Right lobe of liver (tissue), 6 donors: ENCODE measurements at regions not wholly inside any gene's neighbourhood (a gene's known extent, or its start where the extent isn't known, plus 50 kb on each side); places are given as distances from the start of the nearest gene placed in this dataset.
"Not testable (repeated sequence)": the region's sequence is repeated elsewhere in the genome, so short reads cannot be mapped to it uniquely, and the experiment has no call there.

Experiments used
- ATAC-seq, 4 donors: fragments of 200-7000 bp; cut with Tn5 transposase; one replicate each; pipeline ENCODE4 v1.9.1; 2020; ENCODE audit warnings: mild to moderate bottlenecking in 4 of 4, moderate library complexity in 4 of 4
- DNase-seq, 3 donors: peaks; one replicate each; pipeline ENCODE4 v3.0.0-alpha.2; 2020
- H3K27ac ChIP-seq, 3 donors: fragments of 200-600 bp; one replicate each; pipeline ENCODE4 v1.8.0; 2022
- H3K27me3 ChIP-seq, 2 donors: fragments of 200-600 bp; one replicate each; pipeline ENCODE4 v1.8.0; 2022
- H3K36me3 ChIP-seq, 4 donors: fragments of 200-600 bp; sonication (generic) in 1 of 4; one replicate each; pipeline versions ENCODE4 v1.5.1 to v1.8.0; 2017 to 2022; ENCODE audit warnings: control low read depth in 1 of 4
- H3K4me1 ChIP-seq, 4 donors: fragments of 200-600 bp; sonication (generic) in 1 of 4; one replicate each; pipeline versions ENCODE4 v1.5.1 to v1.8.0; 2017 to 2022; ENCODE audit warnings: control low read depth in 1 of 4
- H3K4me3 ChIP-seq, 3 donors: fragments of 200-600 bp; one replicate each; pipeline ENCODE4 v1.8.0; 2022
- H3K9me3 ChIP-seq, 4 donors: fragments of 200-600 bp; sonication (generic) in 1 of 4; one replicate each; pipeline versions ENCODE4 v1.5.1 to v1.8.0; 2017 to 2022; ENCODE audit warnings: control low read depth in 1 of 4
- CTCF ChIP-seq, 4 donors: fragments of 200-600 bp in 3 of 4; fragments of 450-650 bp in 1 of 4; IDR thresholded peaks; one replicate each; pipeline versions ENCODE4 v1.5.1 to v1.8.0; 2016 to 2022; ENCODE audit warnings: antibody characterized with exemption in 4 of 4, mild to moderate bottlenecking in 2 of 4
- POLR2A ChIP-seq: fragments of 450-650 bp; IDR thresholded peaks from one replicate; pipeline ENCODE4 v1.6.1; 2017; ENCODE audit warnings: antibody characterized with exemption, mild to moderate bottlenecking
- WGBS: methylation state at CpG from one replicate; pipeline ENCODE4 v1.1.6; 2018; ENCODE audit warnings: low coverage, low lambda C conversion rate; ENCODE audit not compliant: insufficient coverage; ENCODE audit errors: missing lambda C conversion rate; 5-methylcytosine and 5-hydroxymethylcytosine counted together
- intact Hi-C, 2 donors: fragments of 100-400 bp; cut with DNase I; formaldehyde crosslinking; loops; one replicate each; pipeline versions ENCODE4 v1.11.2 to v1.14.1; 2022
- donor health status: DM: no; HTN: yes; CAD: no.
- donor health status: DM: no; HTN: no; CAD: no.
- donor health status: DM: no; HTN: no; CAD: no.
- donor health status: DM: no; HTN: yes; CAD: no.
- donor health status: DM: no; HTN: yes; CAD: no.

DNA sequence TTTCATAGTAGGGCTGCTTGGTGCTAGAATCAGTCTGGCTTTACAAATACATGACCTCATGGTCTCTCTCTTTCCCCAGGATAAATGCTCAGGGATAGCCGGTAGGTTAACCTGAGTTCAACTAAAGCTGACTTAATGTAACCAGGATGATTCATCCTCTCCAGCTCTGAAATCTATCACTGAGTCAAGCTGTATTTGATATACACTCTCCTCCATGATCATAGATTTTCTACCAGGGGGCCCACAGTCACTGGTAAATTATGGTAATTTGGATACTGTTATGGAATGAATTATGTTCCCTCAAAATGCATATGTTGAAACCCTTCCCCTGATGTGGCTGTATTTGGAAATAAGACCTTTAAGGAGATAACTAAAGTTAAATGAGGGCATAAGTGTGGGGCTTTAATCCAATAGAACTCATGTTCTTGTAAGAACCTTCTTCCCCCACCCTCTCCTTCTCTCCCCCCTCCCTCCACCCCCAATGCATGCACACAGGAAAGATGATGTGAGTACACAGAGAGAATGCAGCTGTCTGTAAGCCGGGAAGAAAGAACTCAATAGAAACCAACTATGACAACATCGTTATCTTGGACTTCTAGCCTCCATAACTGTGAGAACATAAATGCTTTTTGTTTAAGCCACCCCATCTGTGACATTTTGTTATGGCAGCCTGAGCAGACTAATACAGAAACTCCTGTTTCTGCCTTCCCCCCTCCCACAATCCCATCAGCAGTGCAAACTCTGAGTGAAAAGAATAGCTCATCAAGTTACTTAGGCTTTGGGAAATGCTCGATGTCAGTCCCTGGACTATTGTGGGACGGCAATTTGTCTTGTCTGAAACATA is 134.9 kb upstream of the KYNU start:
- no peak for TF ChIP-seq CTCF (IDR thresholded peaks at IDR 0.05)
- TF ChIP-seq POLR2A = no peak

DNA sequence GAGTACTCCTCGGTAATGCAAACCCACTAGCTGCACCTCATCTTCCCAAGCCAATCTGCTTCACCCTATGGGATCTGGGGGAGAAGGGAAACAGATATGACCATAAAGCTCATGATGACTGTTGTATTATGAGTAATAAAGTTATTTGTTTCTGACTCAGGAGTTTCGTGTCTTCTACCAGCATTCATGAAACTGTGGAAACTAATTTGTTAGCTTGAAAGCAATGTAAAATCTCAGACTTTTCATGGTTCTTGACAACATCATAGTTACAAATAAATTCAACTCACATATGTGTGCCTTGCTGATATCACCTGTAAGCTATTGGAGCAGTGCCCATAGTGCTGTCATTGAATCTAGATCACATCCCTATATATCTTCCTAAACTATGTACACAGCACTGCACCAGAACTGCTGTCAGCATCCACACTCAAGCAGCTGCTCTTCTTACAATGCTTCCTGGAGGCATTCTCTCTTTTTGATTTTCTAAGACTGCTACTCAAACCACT is 135.6 kb upstream of the KYNU start:
- TF ChIP-seq CTCF (IDR thresholded peaks at IDR 0.05) (no peak), POLR2A (no peak)
- WGBS = 92% methylated on average over 1 of the region's 2 CpGs

More for the DNA sequence above, 134.9 kb upstream of the KYNU start:
- 65% methylated on average over 4 of the region's 5 CpGs for WGBS
- no peak overlapping the region for H3K27ac ChIP-seq
- H3K9me3 ChIP-seq = no peaks in the 10 kb centered on the region
- H3K36me3 ChIP-seq = no peaks in the 10 kb centered on the region
- DNase-seq = no peak
- no peak overlapping the region for H3K4me3 ChIP-seq
- H3K4me1 ChIP-seq = no peaks in the 10 kb centered on the region
- ATAC-seq = peak in 1 of 4 donors; percentile 33
- H3K27me3 ChIP-seq = no peaks in the 10 kb centered on the region
- intact Hi-C loops = no loop called here

GRCh38 chr2:142734770-142735169 is 142.7 kb upstream of the KYNU start:
- no peaks in the 10 kb centered on the region for H3K36me3 ChIP-seq
- ATAC-seq (peak in 1 of 4 donors; percentile 45), DNase-seq (no peak)
- WGBS = 68% methylated on average over 2 of the region's 2 CpGs
- H3K27ac ChIP-seq = no peak overlapping the region
- no peak overlapping the region for H3K4me3 ChIP-seq
- intact Hi-C loops = no loop called here
- no peak for TF ChIP-seq CTCF (IDR thresholded peaks at IDR 0.05)
- no peak for TF ChIP-seq POLR2A
- no peaks in the 10 kb centered on the region for H3K27me3 ChIP-seq
- no peaks in the 10 kb centered on the region for H3K9me3 ChIP-seq
- H3K4me1 ChIP-seq = no peaks in the 10 kb centered on the region

More for the DNA sequence above, 135.6 kb upstream of the KYNU start:
- no peak for DNase-seq
- Histone ChIP-seq H3K36me3 (no peaks in the 10 kb centered on the region), H3K4me1 (no peaks in the 10 kb centered on the region), H3K27me3 (no peaks in the 10 kb centered on the region), H3K27ac (no peak overlapping the region), H3K4me3 (no peak overlapping the region), H3K9me3 (no peaks in the 10 kb centered on the region)
- intact Hi-C loops = no loop called here
- no peak for ATAC-seq

DNA sequence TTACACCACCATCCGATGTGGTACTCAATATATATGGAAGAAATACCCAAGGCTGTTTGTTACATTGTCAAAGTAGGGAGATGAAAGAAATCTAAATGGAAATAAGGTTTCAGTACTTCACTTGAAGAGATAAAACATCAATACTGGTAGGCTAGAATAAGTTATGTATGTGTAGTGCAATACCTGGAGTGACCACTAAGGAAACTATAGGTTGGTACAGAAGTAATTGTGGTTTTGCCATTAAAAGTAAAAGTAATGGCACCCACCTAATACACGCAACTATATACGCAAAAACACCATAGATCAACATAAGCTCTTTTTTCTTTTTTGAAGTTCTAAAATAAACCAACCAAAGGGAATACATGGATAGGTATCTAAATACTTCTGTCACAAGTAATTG is 143.2 kb upstream of the KYNU start:
- Histone ChIP-seq H3K27ac (no peak overlapping the region), H3K36me3 (no peaks in the 10 kb centered on the region), H3K4me3 (no peak overlapping the region), H3K27me3 (no peaks in the 10 kb centered on the region), H3K9me3 (no peaks in the 10 kb centered on the region), H3K4me1 (no peaks in the 10 kb centered on the region)
- 100% methylated on average over 3 of the region's 3 CpGs for WGBS
- DNase-seq = no peak
- no peak for ATAC-seq
- intact Hi-C loops = no loop called here
- TF ChIP-seq POLR2A (no peak), CTCF (IDR thresholded peaks at IDR 0.05) (peak in 1 of 4 donors; percentile 9)

- intact Hi-C loops, DNase-seq, H3K4me3 ChIP-seq, H3K4me1 ChIP-seq, H3K27ac ChIP-seq, H3K36me3 ChIP-seq, H3K9me3 ChIP-seq, ATAC-seq, H3K27me3 ChIP-seq: not testable (repeated sequence)
- 83% methylated on average over 1 of the region's 1 CpG for WGBS
These were observed 147.7 kb upstream of the KYNU start for GRCh38 chr2:142729814-142730213.

- intact Hi-C loops, ATAC-seq: not testable (repeated sequence)
These were observed 149.5 kb upstream of the KYNU start for GRCh38 chr2:142727821-142728478.

More at GRCh38 chr2:142727821-142728478, 149.5 kb upstream of the KYNU start:
- not testable (repeated sequence) for H3K4me1 ChIP-seq, DNase-seq, H3K27me3 ChIP-seq, H3K27ac ChIP-seq, H3K9me3 ChIP-seq, H3K36me3 ChIP-seq, H3K4me3 ChIP-seq
- WGBS = 75% methylated on average over 8 of the region's 17 CpGs
